Ascending aorta (tissue), 2 donors: ENCODE measurements at regions not wholly inside any gene's neighbourhood (a gene's known extent, or its start where the extent isn't known, plus 50 kb on each side); places are given as distances from the start of the nearest gene placed in this dataset.

Experiments used
- DNase-seq, 2 donors: peaks; one replicate each; pipeline ENCODE4 v3.0.0-alpha.2; 2019; ENCODE audit warnings: low spot score in 2 of 2
- H3K27ac ChIP-seq, 2 donors: fragments of 200-600 bp; sonication (generic); one replicate each; pipeline ENCODE4 v1.5.1; 2016 to 2017; ENCODE audit warnings: mild to moderate bottlenecking in 1 of 2
- H3K27me3 ChIP-seq: fragments of 200-600 bp; sonication (generic); one replicate; pipeline ENCODE4 v1.5.1; 2017
- H3K36me3 ChIP-seq, 2 donors: fragments of 200-600 bp; sonication (generic); one replicate each; pipeline ENCODE4 v1.5.1; 2016
- H3K4me1 ChIP-seq, 2 donors: fragments of 200-600 bp; sonication (generic); one replicate each; pipeline ENCODE4 v1.5.1; 2016 to 2017; ENCODE audit warnings: mild to moderate bottlenecking in 1 of 2
- H3K4me3 ChIP-seq, 2 donors: fragments of 200-600 bp; sonication (generic); one replicate each; pipeline ENCODE4 v1.5.1; 2016 to 2017; ENCODE audit warnings: mild to moderate bottlenecking in 1 of 2
- H3K9me3 ChIP-seq, 2 donors: fragments of 200-600 bp; sonication (generic); one replicate each; pipeline ENCODE4 v1.5.1; 2016
- CTCF ChIP-seq, 3 experiments: fragments of 200-600 bp in 2 of 3; fragments of 450-650 bp in 1 of 3; sonication (generic) in 2 of 3; IDR thresholded peaks; one replicate each; pipeline ENCODE4 v1.5.1; 2016 to 2019; ENCODE audit warnings: antibody characterized with exemption in 3 of 3, mild to moderate bottlenecking in 1 of 3, moderate library complexity in 1 of 3
- intact Hi-C: fragments of 100-400 bp; cut with DNase I; formaldehyde crosslinking; loops from one replicate; pipeline ENCODE4 v1.15.1; 2023

GRCh38 chr18:5653802-5654201 lies 110.0 kb upstream of the EPB41L3 start:
- Histone ChIP-seq H3K27ac (no peak overlapping the region), H3K36me3 (no peaks in the 10 kb centered on the region), H3K27me3 (no peaks in the 10 kb centered on the region), H3K4me1 (no peaks in the 10 kb centered on the region), H3K9me3 (no peaks in the 10 kb centered on the region), H3K4me3 (no peak overlapping the region)
- DNase-seq: no peak
- TF ChIP-seq CTCF (IDR thresholded peaks at IDR 0.05): no peak
- intact Hi-C loops: no loop called here

DNA sequence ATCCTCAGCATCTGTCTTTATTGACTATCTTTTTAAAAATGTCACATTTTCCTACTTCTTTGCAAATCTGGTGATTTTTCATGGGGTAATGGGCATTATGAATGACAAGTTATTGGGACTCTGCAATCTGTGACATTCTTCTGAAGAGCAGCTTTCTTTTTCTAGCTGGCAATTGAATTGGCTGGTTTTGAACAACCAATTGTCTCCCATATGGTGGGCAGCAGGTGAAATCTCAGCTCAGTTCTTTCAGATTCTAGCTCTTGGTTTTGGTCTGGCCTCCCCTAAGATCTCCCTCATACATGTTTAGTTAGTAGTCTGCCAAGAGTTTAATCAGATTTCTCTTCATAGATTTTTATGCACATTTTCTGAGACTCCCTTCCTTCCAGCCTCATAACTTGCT lies 107.9 kb upstream of the EPB41L3 start:
- DNase-seq: no peak
- H3K9me3 ChIP-seq: no peaks in the 10 kb centered on the region
- TF ChIP-seq CTCF (IDR thresholded peaks at IDR 0.05): no peak
- intact Hi-C loops: no loop called here
- H3K4me1 ChIP-seq: no peaks in the 10 kb centered on the region
- no peaks in the 10 kb centered on the region for H3K36me3 ChIP-seq
- H3K27ac ChIP-seq: no peak overlapping the region
- H3K27me3 ChIP-seq: no peaks in the 10 kb centered on the region
- no peak overlapping the region for H3K4me3 ChIP-seq

DNA sequence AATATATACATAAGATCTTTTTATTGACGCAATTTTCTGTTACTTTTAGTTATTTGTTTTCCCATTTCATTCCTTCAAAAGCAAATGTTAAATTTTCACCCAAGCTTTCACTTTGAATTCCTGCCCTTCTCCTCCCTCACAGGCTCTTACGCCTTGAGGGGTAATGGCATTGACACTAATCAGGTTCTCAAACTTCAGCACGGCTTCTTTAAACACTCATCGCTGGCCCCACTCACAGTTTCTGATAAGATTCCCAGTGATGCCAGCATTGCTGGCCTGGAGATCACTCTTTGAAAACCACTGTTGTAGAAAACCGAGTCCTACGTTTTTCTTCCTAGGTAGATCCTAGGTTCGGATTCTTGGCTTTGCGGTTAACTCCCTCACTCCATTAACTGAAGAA lies 105.6 kb upstream of the EPB41L3 start:
- no peak for DNase-seq
- intact Hi-C loops: no loop called here
- no peak for TF ChIP-seq CTCF (IDR thresholded peaks at IDR 0.05)
- Histone ChIP-seq H3K27me3 (no peaks in the 10 kb centered on the region), H3K27ac (no peak overlapping the region), H3K36me3 (no peaks in the 10 kb centered on the region), H3K9me3 (no peaks in the 10 kb centered on the region), H3K4me3 (no peak overlapping the region), H3K4me1 (no peaks in the 10 kb centered on the region)

DNA sequence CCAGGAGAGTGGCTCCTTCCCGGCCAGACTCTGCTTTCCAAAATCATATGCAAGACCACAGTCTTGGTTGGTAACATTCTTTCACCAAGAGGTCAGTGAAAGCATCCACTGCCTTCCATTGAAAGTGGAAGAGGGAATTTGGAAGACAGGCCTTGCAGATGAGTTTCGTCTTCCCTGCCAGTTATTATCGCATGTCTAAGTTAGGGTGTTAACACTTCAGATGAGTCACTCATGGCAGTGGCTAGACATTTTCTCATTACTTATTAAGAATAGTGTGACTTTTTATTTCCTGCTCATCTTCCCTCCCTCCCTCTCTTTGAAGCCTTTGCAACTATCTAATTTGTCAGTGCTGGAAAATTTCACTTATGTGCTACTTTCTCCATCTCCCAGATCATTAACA lies 102.9 kb upstream of the EPB41L3 start:
- DNase-seq: no peak
- Histone ChIP-seq H3K4me1 (no peaks in the 10 kb centered on the region), H3K9me3 (no peaks in the 10 kb centered on the region), H3K4me3 (no peak overlapping the region), H3K27me3 (no peaks in the 10 kb centered on the region), H3K36me3 (no peaks in the 10 kb centered on the region), H3K27ac (no peak overlapping the region)
- TF ChIP-seq CTCF (IDR thresholded peaks at IDR 0.05): no peak
- intact Hi-C loops: no loop called here

- no peaks in the 10 kb centered on the region for H3K4me1 ChIP-seq
- no peaks in the 10 kb centered on the region for H3K36me3 ChIP-seq
- no peaks in the 10 kb centered on the region for H3K27me3 ChIP-seq
- no peak for DNase-seq
- H3K4me3 ChIP-seq: no peak overlapping the region
- no peak for TF ChIP-seq CTCF (IDR thresholded peaks at IDR 0.05)
- no peaks in the 10 kb centered on the region for H3K9me3 ChIP-seq
- no peak overlapping the region for H3K27ac ChIP-seq
- intact Hi-C loops: no loop called here
Measured at GRCh38 chr18:5643288-5643687, 99.5 kb upstream of the EPB41L3 start.

- no peaks in the 10 kb centered on the region for H3K4me1 ChIP-seq
- no peak overlapping the region for H3K27ac ChIP-seq
- H3K9me3 ChIP-seq: no peaks in the 10 kb centered on the region
- TF ChIP-seq CTCF (IDR thresholded peaks at IDR 0.05): no peak
- DNase-seq: no peak
- intact Hi-C loops: no loop called here
- H3K27me3 ChIP-seq: no peaks in the 10 kb centered on the region
- H3K4me3 ChIP-seq: no peak overlapping the region
- no peaks in the 10 kb centered on the region for H3K36me3 ChIP-seq
Measured at GRCh38 chr18:5640939-5641338, 97.1 kb upstream of the EPB41L3 start.
